ENCODE measurements at regions not wholly inside any gene's neighbourhood (a gene's known extent, or its start where the extent isn't known, plus 50 kb on each side); places are given as distances from the start of the nearest gene placed in this dataset.

DNA sequence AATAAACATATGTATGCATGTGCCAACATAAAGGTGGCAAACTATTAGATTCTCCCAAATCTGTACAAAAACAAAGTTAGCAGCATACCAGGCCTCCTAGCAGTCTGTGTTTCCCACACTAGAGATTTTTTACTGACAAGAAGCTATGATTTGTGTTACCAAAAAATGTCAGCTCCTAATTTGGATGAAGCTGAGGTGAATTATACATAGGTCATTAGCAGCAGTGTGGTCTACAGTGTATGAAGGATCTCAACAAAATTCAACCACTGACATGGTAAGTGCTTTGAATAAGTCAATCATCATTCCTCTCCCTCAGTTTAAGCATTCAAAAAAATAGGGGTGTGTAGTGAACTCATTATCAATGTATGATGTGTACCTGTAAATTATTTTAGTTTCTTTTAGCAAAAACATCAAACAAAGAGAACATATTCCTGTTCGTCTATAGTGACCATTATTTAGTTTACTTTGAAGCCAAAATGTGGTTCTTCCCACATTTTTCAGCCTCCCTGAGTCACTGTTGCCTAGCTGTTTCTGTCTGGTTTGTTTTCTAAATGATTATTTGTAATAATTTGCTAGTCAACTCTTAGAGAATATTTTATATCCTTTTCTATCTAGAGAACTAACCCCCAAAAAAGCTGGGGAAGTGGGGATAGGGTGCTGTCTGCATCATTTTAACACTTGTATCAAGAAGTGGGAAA, 52.1 kb upstream of the RGMB start:
- no peak for ATAC-seq
- H3K27me3 ChIP-seq, result no peaks in the 10 kb centered on the region
- no peaks in the 10 kb centered on the region for H3K9me3 ChIP-seq
- TF ChIP-seq, protein P1, sequence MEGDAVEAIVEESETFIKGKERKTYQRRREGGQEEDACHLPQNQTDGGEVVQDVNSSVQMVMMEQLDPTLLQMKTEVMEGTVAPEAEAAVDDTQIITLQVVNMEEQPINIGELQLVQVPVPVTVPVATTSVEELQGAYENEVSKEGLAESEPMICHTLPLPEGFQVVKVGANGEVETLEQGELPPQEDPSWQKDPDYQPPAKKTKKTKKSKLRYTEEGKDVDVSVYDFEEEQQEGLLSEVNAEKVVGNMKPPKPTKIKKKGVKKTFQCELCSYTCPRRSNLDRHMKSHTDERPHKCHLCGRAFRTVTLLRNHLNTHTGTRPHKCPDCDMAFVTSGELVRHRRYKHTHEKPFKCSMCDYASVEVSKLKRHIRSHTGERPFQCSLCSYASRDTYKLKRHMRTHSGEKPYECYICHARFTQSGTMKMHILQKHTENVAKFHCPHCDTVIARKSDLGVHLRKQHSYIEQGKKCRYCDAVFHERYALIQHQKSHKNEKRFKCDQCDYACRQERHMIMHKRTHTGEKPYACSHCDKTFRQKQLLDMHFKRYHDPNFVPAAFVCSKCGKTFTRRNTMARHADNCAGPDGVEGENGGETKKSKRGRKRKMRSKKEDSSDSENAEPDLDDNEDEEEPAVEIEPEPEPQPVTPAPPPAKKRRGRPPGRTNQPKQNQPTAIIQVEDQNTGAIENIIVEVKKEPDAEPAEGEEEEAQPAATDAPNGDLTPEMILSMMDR (IDR thresholded peaks at IDR 0.05 in 4 of 5, conservative IDR thresholded peaks at IDR 0.05 in 1 of 5), result no peak
- TF ChIP-seq POLR2A (IDR thresholded peaks at IDR 0.05), result no peak
- in situ Hi-C loops (cut with MboI; ENCODE audit: low sequenced_read_pairs in 4 of 4) (no loop called here), intact Hi-C loops (cut with DNase I; ENCODE audit: low total_unique reads) (no loop called here)
- no peak for DNase-seq
- no peaks in the 10 kb centered on the region for H3K4me1 ChIP-seq
- H3K4me3 ChIP-seq, result no peak overlapping the region
- H3K27ac ChIP-seq, result no peak overlapping the region
- no peaks in the 10 kb centered on the region for H3K36me3 ChIP-seq

DNA sequence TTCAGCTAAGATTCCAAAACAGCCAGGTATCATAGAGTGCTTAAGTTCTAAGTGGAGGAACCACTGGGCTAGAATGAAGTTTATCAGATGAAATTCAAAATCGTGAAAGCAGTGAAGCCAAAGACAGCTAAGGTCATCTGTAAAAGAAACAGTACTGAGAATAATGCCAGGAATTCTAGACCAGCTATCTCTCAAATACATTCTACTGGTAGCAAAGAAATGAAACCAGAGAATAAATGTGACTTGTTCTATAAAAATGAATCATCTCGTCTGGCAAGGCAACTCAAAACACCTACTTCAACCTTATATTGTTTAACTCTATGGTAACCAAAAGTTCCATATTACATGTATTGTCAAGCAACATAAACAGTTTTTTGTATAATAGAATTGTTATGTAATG, 51.3 kb upstream of the RGMB start:
- Histone ChIP-seq H3K4me3 (no peak overlapping the region), H3K9me3 (no peaks in the 10 kb centered on the region), H3K4me1 (no peaks in the 10 kb centered on the region), H3K27me3 (no peaks in the 10 kb centered on the region), H3K27ac (no peak overlapping the region), H3K36me3 (no peaks in the 10 kb centered on the region)
- ATAC-seq, result no peak
- no peak for TF ChIP-seq POLR2A (IDR thresholded peaks at IDR 0.05)
- TF ChIP-seq, protein P1 (IDR thresholded peaks at IDR 0.05 in 4 of 5, conservative IDR thresholded peaks at IDR 0.05 in 1 of 5), result no peak
- in situ Hi-C loops (cut with MboI; ENCODE audit: low sequenced_read_pairs in 4 of 4), result no loop called here
- no peak for DNase-seq
- intact Hi-C loops (cut with DNase I; ENCODE audit: low total_unique reads), result no loop called here

DNA sequence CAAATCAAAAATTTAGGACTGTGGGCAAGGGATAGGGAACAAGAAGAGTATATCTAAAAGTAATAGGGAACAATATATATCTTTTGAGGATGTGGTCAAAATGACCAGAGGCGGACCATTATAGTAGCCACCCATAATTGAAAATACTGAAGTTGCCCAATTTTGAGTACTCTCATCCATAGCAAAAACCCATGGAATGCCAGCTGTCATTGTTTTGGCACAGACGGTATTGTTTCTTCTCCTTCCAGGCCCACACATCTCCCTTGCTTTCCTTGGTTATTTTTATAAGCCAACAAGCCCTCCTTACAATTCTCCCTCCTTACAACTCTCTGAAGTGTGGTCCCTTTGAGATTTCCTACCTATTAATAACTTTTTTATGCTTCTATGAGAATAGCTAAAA, 50.4 kb upstream of the RGMB start:
- no peaks in the 10 kb centered on the region for H3K4me1 ChIP-seq
- no peaks in the 10 kb centered on the region for H3K9me3 ChIP-seq
- H3K27ac ChIP-seq, result no peak overlapping the region
- H3K4me3 ChIP-seq, result no peak overlapping the region
- TF ChIP-seq POLR2A (IDR thresholded peaks at IDR 0.05), result no peak
- TF ChIP-seq, protein P1 (IDR thresholded peaks at IDR 0.05 in 4 of 5, conservative IDR thresholded peaks at IDR 0.05 in 1 of 5), result no peak
- in situ Hi-C loops (cut with MboI; ENCODE audit: low sequenced_read_pairs in 4 of 4), result no loop called here
- intact Hi-C loops (cut with DNase I; ENCODE audit: low total_unique reads), result no loop called here
- no peak for ATAC-seq
- no peak for DNase-seq
- no peaks in the 10 kb centered on the region for H3K36me3 ChIP-seq
- H3K27me3 ChIP-seq, result no peaks in the 10 kb centered on the region

All from gastrocnemius medialis (tissue), 4 donors.